ENCODE measurements at regions not wholly inside any gene's neighbourhood (a gene's known extent, or its start where the extent isn't known, plus 50 kb on each side); places are given as distances from the start of the nearest gene placed in this dataset.

DNA sequence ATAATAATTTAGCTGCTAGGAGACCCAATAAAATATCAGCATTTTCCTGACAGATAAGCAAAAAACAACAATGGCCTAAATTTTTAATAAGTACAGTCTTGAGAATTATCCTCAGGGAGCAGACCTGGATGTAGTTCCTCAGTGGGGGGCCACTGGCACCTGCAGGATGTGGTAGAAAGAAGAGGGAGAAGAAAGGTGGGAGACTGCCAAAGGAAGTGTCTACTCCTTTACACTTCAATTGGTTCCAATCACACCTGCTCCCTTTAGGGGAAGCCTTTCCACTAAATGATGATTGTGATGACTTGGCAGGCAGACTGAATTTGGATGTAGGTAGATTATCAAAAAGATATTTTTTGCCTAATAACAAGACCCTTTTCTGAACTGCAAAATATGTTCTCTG lies 353.0 kb upstream of the SATB1 start (continued):
- TF ChIP-seq RNF2 (IDR thresholded peaks at IDR 0.05; ENCODE audit: borderline replicate concordance, low read depth, low read length, missing control alignments, poor library complexity, severe bottlenecking) (no peak), CBX8 (IDR thresholded peaks at IDR 0.05; ENCODE audit: borderline replicate concordance, low read depth, low read length) (no peak), BCL11A (IDR thresholded peaks at IDR 0.05; ENCODE audit: low read depth in 2 of 2, low read length in 2 of 2) (no peak)

All from H1 (cell line).